Prostate gland (tissue), 2 donors: ENCODE measurements at regions not wholly inside any gene's neighbourhood (a gene's known extent, or its start where the extent isn't known, plus 50 kb on each side); places are given as distances from the start of the nearest gene placed in this dataset.

Experiments used
- DNase-seq: peaks from one replicate; pipeline ENCODE4 v3.0.0-alpha.2; 2019; ENCODE audit warnings: low spot score
- H3K27ac ChIP-seq, 2 donors: fragments of 200-600 bp; sonication (generic); 2 replicates each; pipeline ENCODE4 v1.5.1; 2017 to 2019
- H3K27me3 ChIP-seq: fragments of 200-600 bp; sonication (generic); replicated peaks from 2 replicates; pipeline ENCODE4 v1.5.1; 2019; ENCODE audit not compliant: insufficient read depth
- H3K36me3 ChIP-seq, 2 donors: fragments of 200-600 bp; sonication (generic); 1 replicate in 1 of 2; 2 replicates in 1 of 2; pipeline versions ENCODE4 v1.5.1 to v1.8.1; 2017 to 2019
- H3K4me1 ChIP-seq: fragments of 200-600 bp; sonication (generic); replicated peaks from 2 replicates; pipeline ENCODE4 v1.5.1; 2019
- H3K4me3 ChIP-seq, 2 donors: fragments of 200-600 bp; sonication (generic); 2 replicates each; pipeline ENCODE4 v1.5.1; 2017 to 2019
- H3K9me3 ChIP-seq: fragments of 200-600 bp; sonication (generic); 2 replicates; pipeline ENCODE4 v1.5.1; 2017
- CTCF ChIP-seq, 4 experiments: fragments of 200-600 bp in 2 of 4; fragments of 450-650 bp in 2 of 4; sonication (generic) in 2 of 4; IDR thresholded peaks; 1 replicate in 3 of 4; 2 replicates in 1 of 4; pipeline ENCODE4 v1.5.1; 2016 to 2019; ENCODE audit warnings: antibody characterized with exemption in 4 of 4, mild to moderate bottlenecking in 2 of 4, moderate library complexity in 2 of 4
- POLR2A ChIP-seq: fragments of 450-650 bp; IDR thresholded peaks from one replicate; pipeline ENCODE4 v1.6.1; 2016; ENCODE audit warnings: antibody characterized with exemption, mild to moderate bottlenecking
- POLR2AphosphoS5 ChIP-seq: sonication (generic); formaldehyde crosslinking; IDR thresholded peaks from one replicate; pipeline ENCODE4 v1.6.1; 2017; ENCODE audit warnings: antibody characterized with exemption
- WGBS: methylation state at CpG from one replicate; pipeline ENCODE4 v1.1.5; 2018; 5-methylcytosine and 5-hydroxymethylcytosine counted together
- intact Hi-C: fragments of 100-400 bp; cut with DNase I; formaldehyde crosslinking; loops from one replicate; pipeline ENCODE4 v1.14.2; 2022

GRCh38 chr19:20259615-20260014, 92.6 kb downstream of the ZNF486 start:
- WGBS, result 56% methylated on average over 1 of the region's 1 CpG
- Histone ChIP-seq H3K36me3 (no peaks in the 10 kb centered on the region), H3K27me3 (no peaks in the 10 kb centered on the region), H3K4me1 (no peaks in the 10 kb centered on the region), H3K4me3 (no peak overlapping the region), H3K9me3 (no peaks in the 10 kb centered on the region), H3K27ac (no peak overlapping the region)
- TF ChIP-seq POLR2AphosphoS5 (no peak), POLR2A (no peak), CTCF (IDR thresholded peaks at IDR 0.05) (no peak)
- no peak for DNase-seq
- intact Hi-C loops, result no loop called here

GRCh38 chr19:20256606-20257005, 89.6 kb downstream of the ZNF486 start:
- no peak overlapping the region for H3K27ac ChIP-seq
- TF ChIP-seq POLR2A, result no peak
- TF ChIP-seq POLR2AphosphoS5, result no peak
- TF ChIP-seq CTCF (IDR thresholded peaks at IDR 0.05), result no peak
- no peaks in the 10 kb centered on the region for H3K4me1 ChIP-seq
- H3K27me3 ChIP-seq, result no peaks in the 10 kb centered on the region
- 94% methylated on average over 2 of the region's 2 CpGs for WGBS
- no peaks in the 10 kb centered on the region for H3K36me3 ChIP-seq
- intact Hi-C loops, result no loop called here
- no peak overlapping the region for H3K4me3 ChIP-seq
- DNase-seq, result no peak
- H3K9me3 ChIP-seq, result no peaks in the 10 kb centered on the region

- no peaks in the 10 kb centered on the region for H3K36me3 ChIP-seq
Observed at GRCh38 chr19:20254121-20254520, 87.1 kb downstream of the ZNF486 start.

GRCh38 chr19:20252613-20253012, 85.6 kb downstream of the ZNF486 start:
- DNase-seq, result no peak
- H3K36me3 ChIP-seq, result no peaks in the 10 kb centered on the region
- TF ChIP-seq POLR2A, result no peak
- TF ChIP-seq CTCF (IDR thresholded peaks at IDR 0.05), result no peak
- TF ChIP-seq POLR2AphosphoS5, result no peak
- intact Hi-C loops, result no loop called here
- no peaks in the 10 kb centered on the region for H3K4me1 ChIP-seq
- no peak overlapping the region for H3K27ac ChIP-seq
- H3K9me3 ChIP-seq, result no peaks in the 10 kb centered on the region
- H3K27me3 ChIP-seq, result no peaks in the 10 kb centered on the region
- H3K4me3 ChIP-seq, result no peak overlapping the region

More at GRCh38 chr19:20254121-20254520, 87.1 kb downstream of the ZNF486 start:
- no peaks in the 10 kb centered on the region for H3K9me3 ChIP-seq
- WGBS, result 79% methylated on average over 5 of the region's 5 CpGs
- intact Hi-C loops, result no loop called here
- no peak overlapping the region for H3K27ac ChIP-seq
- no peaks in the 10 kb centered on the region for H3K4me1 ChIP-seq
- H3K4me3 ChIP-seq, result no peak overlapping the region
- H3K27me3 ChIP-seq, result no peaks in the 10 kb centered on the region
- DNase-seq, result no peak
- no peak for TF ChIP-seq POLR2AphosphoS5
- no peak for TF ChIP-seq POLR2A
- no peak for TF ChIP-seq CTCF (IDR thresholded peaks at IDR 0.05)

GRCh38 chr19:20250627-20251026, 83.6 kb downstream of the ZNF486 start:
- no peak for DNase-seq
- no peaks in the 10 kb centered on the region for H3K36me3 ChIP-seq
- no peaks in the 10 kb centered on the region for H3K9me3 ChIP-seq
- TF ChIP-seq POLR2A (no peak), POLR2AphosphoS5 (no peak), CTCF (IDR thresholded peaks at IDR 0.05) (no peak)
- intact Hi-C loops, result no loop called here
- WGBS, result 94% methylated on average over 6 of the region's 6 CpGs
- H3K4me1 ChIP-seq, result no peaks in the 10 kb centered on the region
- no peak overlapping the region for H3K4me3 ChIP-seq
- no peak overlapping the region for H3K27ac ChIP-seq
- H3K27me3 ChIP-seq, result no peaks in the 10 kb centered on the region
